ENCODE measurements at regions not wholly inside any gene's neighbourhood (a gene's known extent, or its start where the extent isn't known, plus 50 kb on each side); places are given as distances from the start of the nearest gene placed in this dataset.

- TF ChIP-seq POLR2A (IDR thresholded peaks at IDR 0.05; ENCODE audit: borderline replicate concordance, extremely low read depth, insufficient read depth, insufficient read length) (no peak), EZH2 (IDR thresholded peaks at IDR 0.05) (no peak), TCF7L2 (IDR thresholded peaks at IDR 0.05; ENCODE audit: borderline replicate concordance, extremely low read depth, insufficient read depth, insufficient read length) (no peak)
- TF ChIP-seq, protein P1, sequence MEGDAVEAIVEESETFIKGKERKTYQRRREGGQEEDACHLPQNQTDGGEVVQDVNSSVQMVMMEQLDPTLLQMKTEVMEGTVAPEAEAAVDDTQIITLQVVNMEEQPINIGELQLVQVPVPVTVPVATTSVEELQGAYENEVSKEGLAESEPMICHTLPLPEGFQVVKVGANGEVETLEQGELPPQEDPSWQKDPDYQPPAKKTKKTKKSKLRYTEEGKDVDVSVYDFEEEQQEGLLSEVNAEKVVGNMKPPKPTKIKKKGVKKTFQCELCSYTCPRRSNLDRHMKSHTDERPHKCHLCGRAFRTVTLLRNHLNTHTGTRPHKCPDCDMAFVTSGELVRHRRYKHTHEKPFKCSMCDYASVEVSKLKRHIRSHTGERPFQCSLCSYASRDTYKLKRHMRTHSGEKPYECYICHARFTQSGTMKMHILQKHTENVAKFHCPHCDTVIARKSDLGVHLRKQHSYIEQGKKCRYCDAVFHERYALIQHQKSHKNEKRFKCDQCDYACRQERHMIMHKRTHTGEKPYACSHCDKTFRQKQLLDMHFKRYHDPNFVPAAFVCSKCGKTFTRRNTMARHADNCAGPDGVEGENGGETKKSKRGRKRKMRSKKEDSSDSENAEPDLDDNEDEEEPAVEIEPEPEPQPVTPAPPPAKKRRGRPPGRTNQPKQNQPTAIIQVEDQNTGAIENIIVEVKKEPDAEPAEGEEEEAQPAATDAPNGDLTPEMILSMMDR (IDR thresholded peaks at IDR 0.05 in 2 of 3, conservative IDR thresholded peaks at IDR 0.05 in 1 of 3; ENCODE audit: borderline replicate concordance in 1 of 3, insufficient read depth in 1 of 3, low read depth in 2 of 3, low read length in 2 of 3): no peak
Observed at GRCh38 chr6:23957017-23957416, 169.0 kb upstream of the NRSN1 start.
